NOMO-1 treated with DMSO at 0.1 percent for 48 hours (cell line): ENCODE measurements at regions not wholly inside any gene's neighbourhood (a gene's known extent, or its start where the extent isn't known, plus 50 kb on each side); places are given as distances from the start of the nearest gene placed in this dataset.
"Not testable (repeated sequence)": the region's sequence is repeated elsewhere in the genome, so short reads cannot be mapped to it uniquely, and the experiment has no call there.

Experiments used
- DNase-seq: peaks from one replicate; lab custom pipeline; 2025; ENCODE audit not compliant: unreplicated experiment; lab: John Stamatoyannopoulos, UW

GRCh38 chr14:83912032-83912642 is 1617.8 kb upstream of the FLRT2 start:
- no peak for DNase-seq

- no peak for DNase-seq
These were observed 1616.5 kb upstream of the FLRT2 start for GRCh38 chr14:83913476-83913875.

GRCh38 chr14:83918546-83918945 is 1611.4 kb upstream of the FLRT2 start:
- DNase-seq, result no peak

GRCh38 chr14:83919675-83920074 is 1610.3 kb upstream of the FLRT2 start:
- not testable (repeated sequence) for DNase-seq

GRCh38 chr14:83923842-83924241 is 1606.1 kb upstream of the FLRT2 start:
- no peak for DNase-seq

GRCh38 chr14:83924259-83924658 is 1605.7 kb upstream of the FLRT2 start:
- DNase-seq, result no peak

GRCh38 chr14:83940253-83940652 is 1589.7 kb upstream of the FLRT2 start:
- no peak for DNase-seq

GRCh38 chr14:83958359-83958758 is 1571.6 kb upstream of the FLRT2 start:
- no peak for DNase-seq

- no peak for DNase-seq
These were observed 1569.0 kb upstream of the FLRT2 start for GRCh38 chr14:83960832-83961512.

- DNase-seq, result no peak
These were observed 1559.9 kb upstream of the FLRT2 start for GRCh38 chr14:83969998-83970397.

- DNase-seq, result no peak
These were observed 1557.3 kb upstream of the FLRT2 start for GRCh38 chr14:83972631-83973030.

GRCh38 chr14:83974647-83975163 is 1555.2 kb upstream of the FLRT2 start:
- no peak for DNase-seq

- DNase-seq, result no peak
These were observed 1554.5 kb upstream of the FLRT2 start for GRCh38 chr14:83975435-83975834.

GRCh38 chr14:83975841-83976770 is 1553.8 kb upstream of the FLRT2 start:
- no peak for DNase-seq

- DNase-seq, result no peak
These were observed 1552.4 kb upstream of the FLRT2 start for GRCh38 chr14:83977583-83977982.

- not testable (repeated sequence) for DNase-seq
These were observed 1548.2 kb upstream of the FLRT2 start for GRCh38 chr14:83981676-83982258.

- peak; percentile 85 for DNase-seq
These were observed 1541.7 kb upstream of the FLRT2 start for GRCh38 chr14:83988275-83988674.

- DNase-seq, result no peak
These were observed 1538.3 kb upstream of the FLRT2 start for GRCh38 chr14:83991666-83992065.

GRCh38 chr14:83992857-83993256 is 1537.1 kb upstream of the FLRT2 start:
- peak; percentile 18 for DNase-seq

GRCh38 chr14:83993545-83993944 is 1536.4 kb upstream of the FLRT2 start:
- DNase-seq, result no peak

- no peak for DNase-seq
These were observed 1535.9 kb upstream of the FLRT2 start for GRCh38 chr14:83994020-83994419.
